A673 (cell line): ENCODE measurements at regions not wholly inside any gene's neighbourhood (a gene's known extent, or its start where the extent isn't known, plus 50 kb on each side); places are given as distances from the start of the nearest gene placed in this dataset.

ENCODE experiments used
- CTCF ChIP-seq: fragments of 300-800, 200-600 bp; sonication (generic); conservative IDR thresholded peaks from 2 replicates; pipeline ENCODE4 v1.5.1; 2017; ENCODE audit warnings: low read depth, mild to moderate bottlenecking, antibody characterized with exemption, low read length, moderate library complexity, mixed read lengths
- EZH2 ChIP-seq: fragments of 200-600 bp; sonication (generic); IDR thresholded peaks from 2 replicates; pipeline ENCODE4 v1.6.1; 2017; ENCODE audit warnings: borderline replicate concordance, low read depth, mild to moderate bottlenecking, mixed read lengths, antibody characterized with exemption, low read length; ENCODE audit not compliant: poor library complexity, severe bottlenecking

- TF ChIP-seq CTCF (no peak), EZH2 (no peak)
These were observed 81.4 kb upstream of the GCFC2 start for GRCh38 chr2:75792146-75792545.
